Trophoblast cell (in vitro differentiated cells and primary cell): ENCODE measurements at regions not wholly inside any gene's neighbourhood (a gene's known extent, or its start where the extent isn't known, plus 50 kb on each side); places are given as distances from the start of the nearest gene placed in this dataset.

Source experiments
- DNase-seq, 2 donors: peaks; one replicate each; pipeline ENCODE4 v3.0.0-alpha.2; 2016
- H2AFZ ChIP-seq: 2 replicates; pipeline ENCODE4 v1.6.1; 2013; ENCODE audit warnings: low read length, moderate library complexity, mild to moderate bottlenecking; ENCODE audit not compliant: insufficient read depth, poor library complexity
- H2AK5ac ChIP-seq: 2 replicates; pipeline ENCODE4 v1.6.1; 2013; ENCODE audit warnings: mild to moderate bottlenecking, low read length
- H2BK120ac ChIP-seq: 2 replicates; pipeline ENCODE4 v1.6.1; 2013; ENCODE audit warnings: low read length, mild to moderate bottlenecking, moderate library complexity; ENCODE audit not compliant: insufficient read depth, poor library complexity
- H2BK12ac ChIP-seq: 2 replicates; pipeline ENCODE4 v1.6.1; 2013; ENCODE audit warnings: mild to moderate bottlenecking, low read length, moderate library complexity
- H2BK5ac ChIP-seq: 2 replicates; pipeline ENCODE4 v1.6.1; 2013; ENCODE audit warnings: low read length, low read depth, moderate library complexity, mild to moderate bottlenecking; ENCODE audit not compliant: poor library complexity
- H3K14ac ChIP-seq: 2 replicates; pipeline ENCODE4 v1.6.1; 2013; ENCODE audit warnings: mild to moderate bottlenecking, low read length
- H3K18ac ChIP-seq: 2 replicates; pipeline ENCODE4 v1.6.1; 2013; ENCODE audit warnings: mild to moderate bottlenecking, low read length
- H3K23ac ChIP-seq: 2 replicates; pipeline ENCODE4 v1.6.1; 2013; ENCODE audit warnings: low read length
- H3K27ac ChIP-seq: 2 replicates; pipeline ENCODE4 v1.5.1; 2013; ENCODE audit warnings: low read depth, mild to moderate bottlenecking, inconsistent platforms, low read length, moderate library complexity
- H3K27me3 ChIP-seq: 2 replicates; pipeline ENCODE4 v1.6.1; 2013; ENCODE audit warnings: inconsistent platforms, mild to moderate bottlenecking, low read length, moderate library complexity; ENCODE audit not compliant: insufficient read depth
- H3K36me3 ChIP-seq, 2 experiments: 1 replicate in 1 of 2; 2 replicates in 1 of 2; pipeline ENCODE4 v1.6.1; 2013; ENCODE audit warnings: low read length in 2 of 2, mild to moderate bottlenecking in 2 of 2, moderate library complexity in 1 of 2; ENCODE audit not compliant: insufficient read depth in 2 of 2, control insufficient read depth in 1 of 2
- H3K4ac ChIP-seq: 2 replicates; pipeline ENCODE4 v1.6.1; 2013; ENCODE audit warnings: low read depth, mild to moderate bottlenecking, low read length, moderate library complexity
- H3K4me1 ChIP-seq, 2 experiments: 1 replicate in 1 of 2; 2 replicates in 1 of 2; pipeline ENCODE4 v1.6.1; 2013; ENCODE audit warnings: low read length in 2 of 2, mild to moderate bottlenecking in 2 of 2, moderate library complexity in 1 of 2; ENCODE audit not compliant: insufficient read depth in 2 of 2, control insufficient read depth in 1 of 2
- H3K4me2 ChIP-seq: 2 replicates; pipeline ENCODE4 v1.6.1; 2013; ENCODE audit warnings: inconsistent platforms, mild to moderate bottlenecking, low read length, moderate library complexity
- H3K4me3 ChIP-seq: 2 replicates; pipeline ENCODE4 v1.5.1; 2013; ENCODE audit warnings: mild to moderate bottlenecking, low read depth, low read length, inconsistent platforms
- H3K79me1 ChIP-seq: one replicate; pipeline ENCODE4 v1.6.1; 2013; ENCODE audit warnings: low read length
- H3K79me2 ChIP-seq: 2 replicates; pipeline ENCODE4 v1.6.1; 2013; ENCODE audit warnings: low read length, mild to moderate bottlenecking; ENCODE audit not compliant: control insufficient read depth, insufficient read depth, poor library complexity
- H3K9ac ChIP-seq: 2 replicates; pipeline ENCODE4 v1.6.1; 2013; ENCODE audit warnings: mild to moderate bottlenecking, low read length
- H3K9me3 ChIP-seq: 2 replicates; pipeline ENCODE4 v1.6.1; 2013; ENCODE audit warnings: low read depth, mild to moderate bottlenecking, control low read depth, inconsistent platforms, low read length; ENCODE audit not compliant: insufficient read depth
- H4K12ac ChIP-seq: 2 replicates; pipeline ENCODE4 v1.6.1; 2013; ENCODE audit warnings: low read depth, mild to moderate bottlenecking, low read length, moderate library complexity
- H4K8ac ChIP-seq: 2 replicates; pipeline ENCODE4 v1.6.1; 2013; ENCODE audit warnings: low read depth, mild to moderate bottlenecking, low read length, moderate library complexity
- H4K91ac ChIP-seq: one replicate; pipeline ENCODE4 v1.6.1; 2013; ENCODE audit warnings: low read depth, mild to moderate bottlenecking, low read length, moderate library complexity
- WGBS: extraction: QIAGEN DNeasy Blood & Tissue Kit; methylation state at CpG from one replicate; pipeline ENCODE4 v1.1.7; 2013; ENCODE audit warnings: missing lambda C conversion rate; ENCODE audit not compliant: insufficient read length, insufficient coverage; ENCODE audit errors: extremely low coverage; 5-methylcytosine and 5-hydroxymethylcytosine counted together

DNA sequence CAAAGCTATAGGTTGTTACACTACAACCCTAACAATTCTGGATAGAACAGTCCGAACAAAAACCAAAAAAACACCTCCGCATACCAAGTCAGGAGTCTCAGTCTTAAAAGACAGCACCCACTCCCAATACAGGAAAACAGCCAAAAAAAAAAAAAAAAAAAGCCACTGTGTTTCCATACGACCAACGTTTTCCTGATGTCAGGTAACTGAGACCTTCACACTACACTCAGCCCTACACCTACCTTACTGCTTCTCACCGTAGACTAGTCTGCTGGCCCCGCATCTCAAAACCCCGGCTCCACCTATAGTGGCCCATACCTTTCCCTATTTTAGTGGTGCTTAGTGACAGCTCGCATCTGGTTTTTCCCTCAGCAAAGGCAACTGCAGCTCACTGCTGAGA, 339.5 kb upstream of the ADAMTS9 start:
- Histone ChIP-seq H2BK5ac (no peak overlapping the region), H3K18ac (no peak overlapping the region), H2AK5ac (no peak overlapping the region), H3K14ac (no peak overlapping the region), H3K23ac (no peak overlapping the region), H4K8ac (no peak overlapping the region), H2BK12ac (peak overlapping the region; percentile 67), H2BK120ac (no peak overlapping the region), H3K36me3 (no peaks in the 10 kb centered on the region), H3K4me1 (peaks cover 10 to 18% of the 10 kb centered on the region in 2 experiments), H3K79me2 (no peaks in the 10 kb centered on the region), H4K12ac (no peak overlapping the region), H3K4me2 (no peak overlapping the region), H3K9ac (no peak overlapping the region), H3K27me3 (no peaks in the 10 kb centered on the region), H4K91ac (peak overlapping the region; percentile 61), H3K9me3 (no peaks in the 10 kb centered on the region), H3K27ac (no peak overlapping the region), H3K4ac (no peak overlapping the region), H2AFZ (no peak overlapping the region), H3K79me1 (peaks cover 30% of the 10 kb centered on the region), H3K4me3 (no peak overlapping the region)
- no CpG with 5 or more reads among the region's 8 CpGs for WGBS
- no peak for DNase-seq

DNA sequence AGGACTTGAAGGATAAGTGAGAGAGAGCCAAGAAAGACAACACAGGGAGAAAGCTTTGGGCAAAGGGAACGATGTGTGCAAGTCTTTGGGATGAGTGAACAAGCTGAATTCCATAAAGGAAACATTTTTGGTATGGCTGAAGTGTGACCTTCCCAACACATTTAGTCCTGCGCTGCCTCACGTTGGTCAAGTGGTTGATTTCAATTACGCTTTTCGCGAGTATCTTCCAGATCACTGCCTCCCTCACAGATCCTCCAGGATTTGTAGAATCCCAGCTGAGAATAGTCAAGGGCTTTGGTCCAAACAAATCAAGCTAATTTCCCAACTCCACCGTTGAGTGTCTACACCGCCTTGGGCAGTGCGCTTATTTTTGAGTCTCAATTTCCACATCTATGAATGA, 338.4 kb upstream of the ADAMTS9 start:
- H2AFZ ChIP-seq: no peak overlapping the region
- peak overlapping the region; percentile 6 for H4K91ac ChIP-seq
- no peak overlapping the region for H3K9ac ChIP-seq

DNA sequence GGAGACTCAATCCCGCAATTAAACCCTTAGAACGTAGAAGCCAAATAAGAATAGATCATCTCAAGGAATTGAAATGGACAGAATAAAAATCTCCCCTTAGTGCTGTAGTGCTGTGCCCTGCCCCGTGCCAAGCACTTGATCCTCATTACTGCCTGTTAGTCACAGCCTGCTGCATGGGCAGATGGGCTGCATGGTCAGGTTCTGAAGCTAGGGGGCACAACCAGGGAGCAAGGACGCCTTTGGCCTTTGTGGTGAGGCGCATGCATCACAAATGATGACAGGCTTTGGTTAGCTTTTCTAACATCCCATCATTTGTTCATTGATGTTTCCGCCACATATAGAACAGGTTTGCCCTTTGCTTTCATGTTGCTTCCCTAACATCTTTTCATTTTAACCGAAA, 336.3 kb upstream of the ADAMTS9 start:
- Histone ChIP-seq H3K18ac (peak overlapping the region; percentile 40), H4K12ac (no peak overlapping the region), H3K4me1 (peaks cover 4 to 13% of the 10 kb centered on the region in 2 experiments), H4K8ac (no peak overlapping the region), H3K4me3 (no peak overlapping the region), H3K23ac (no peak overlapping the region), H3K14ac (peak overlapping the region; percentile 13), H2BK12ac (peak overlapping the region; percentile 46), H3K36me3 (no peaks in the 10 kb centered on the region), H3K9ac (no peak overlapping the region), H3K27ac (no peak overlapping the region), H4K91ac (peak overlapping the region; percentile 69), H2BK120ac (peak overlapping the region; percentile 78), H3K4me2 (no peak overlapping the region), H2AK5ac (peak overlapping the region; percentile 6), H2AFZ (no peak overlapping the region), H3K9me3 (no peaks in the 10 kb centered on the region), H3K4ac (no peak overlapping the region), H3K27me3 (no peaks in the 10 kb centered on the region), H3K79me1 (peaks cover 20% of the 10 kb centered on the region), H2BK5ac (peak overlapping the region; percentile 55), H3K79me2 (no peaks in the 10 kb centered on the region)
- no CpG with 5 or more reads among the region's 7 CpGs for WGBS
- no peak for DNase-seq

More for the DNA sequence above, 338.4 kb upstream of the ADAMTS9 start:
- Histone ChIP-seq H3K4me2 (no peak overlapping the region), H3K79me1 (peaks cover 28% of the 10 kb centered on the region), H3K23ac (no peak overlapping the region), H3K4me1 (peaks cover 10 to 17% of the 10 kb centered on the region in 2 experiments), H3K4ac (no peak overlapping the region), H3K14ac (no peak overlapping the region), H2BK120ac (no peak overlapping the region), H4K12ac (no peak overlapping the region), H3K27me3 (no peaks in the 10 kb centered on the region), H2BK12ac (peak overlapping the region; percentile 53), H3K9me3 (no peaks in the 10 kb centered on the region), H3K79me2 (no peaks in the 10 kb centered on the region), H3K27ac (no peak overlapping the region), H3K18ac (no peak overlapping the region), H3K4me3 (no peak overlapping the region), H3K36me3 (no peaks in the 10 kb centered on the region), H2AK5ac (no peak overlapping the region), H2BK5ac (no peak overlapping the region), H4K8ac (no peak overlapping the region)
- no peak for DNase-seq
- WGBS: no CpG with 5 or more reads among the region's 9 CpGs

DNA sequence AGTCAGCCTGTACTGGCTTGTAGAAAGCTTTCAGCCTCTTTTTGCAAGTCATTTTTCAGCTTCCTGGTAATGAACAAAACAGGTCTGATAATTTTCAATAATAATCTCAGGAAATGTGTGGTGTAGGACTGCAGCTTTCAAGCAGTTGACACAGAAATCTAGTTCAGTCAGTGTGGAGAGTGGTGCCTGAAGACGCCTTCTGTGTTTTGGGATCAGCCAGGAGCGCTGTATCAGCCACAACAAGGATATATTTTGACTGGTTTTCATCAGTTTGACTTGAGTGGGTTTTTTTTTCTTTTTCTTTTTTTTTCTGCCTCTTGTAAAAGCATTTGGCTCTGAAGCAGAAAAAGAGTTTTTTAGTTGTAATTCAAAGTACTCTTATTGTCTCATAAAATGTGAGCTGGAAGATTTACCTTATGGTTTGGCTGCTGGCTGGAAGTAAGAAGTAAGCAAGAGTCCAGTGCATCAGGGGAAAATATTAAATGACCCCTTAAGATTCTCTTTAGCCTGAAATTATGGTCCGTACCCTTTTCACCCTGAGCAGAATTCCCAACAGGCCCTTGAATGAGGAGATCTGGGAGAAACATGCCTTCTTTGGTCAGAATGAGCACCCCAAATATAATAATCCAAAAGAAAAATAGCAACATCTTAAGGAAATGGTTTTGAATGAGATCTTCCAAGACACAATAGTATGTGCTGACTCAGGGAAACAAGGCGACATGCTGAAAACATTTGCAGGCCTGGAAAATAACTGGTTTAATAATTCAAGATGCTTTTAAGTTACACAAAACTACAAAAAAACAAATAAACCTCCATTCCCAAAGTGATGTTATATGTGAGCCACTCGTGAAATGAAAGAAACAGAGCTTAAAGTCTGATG, 332.7 kb upstream of the ADAMTS9 start:
- Histone ChIP-seq H2BK5ac (peak overlapping the region; percentile 90), H3K4ac (no peak overlapping the region), H3K27me3 (no peaks in the 10 kb centered on the region), H3K36me3 (no peaks in the 10 kb centered on the region), H3K79me1 (peaks cover 16% of the 10 kb centered on the region), H4K8ac (peak overlapping the region; percentile 58), H2AK5ac (no peak overlapping the region), H2BK12ac (no peak overlapping the region), H3K4me3 (no peak overlapping the region), H4K12ac (no peak overlapping the region), H3K9ac (no peak overlapping the region), H3K9me3 (no peaks in the 10 kb centered on the region), H3K4me2 (peak overlapping the region; percentile 1), H3K23ac (no peak overlapping the region), H3K79me2 (no peaks in the 10 kb centered on the region), H3K27ac (peak overlapping the region; percentile 85), H2BK120ac (peak overlapping the region; percentile 87), H3K14ac (no peak overlapping the region), H4K91ac (no peak overlapping the region), H3K4me1 (peaks cover 4 to 14% of the 10 kb centered on the region in 2 experiments), H3K18ac (no peak overlapping the region), H2AFZ (no peak overlapping the region)
- no CpG with 5 or more reads among the region's 5 CpGs for WGBS
- DNase-seq: no peak
